Fibroblast of lung (primary cell): ENCODE measurements at regions not wholly inside any gene's neighbourhood (a gene's known extent, or its start where the extent isn't known, plus 50 kb on each side); places are given as distances from the start of the nearest gene placed in this dataset.

ENCODE experiments used
- DNase-seq, 2 donors: peaks; one replicate each; pipeline versions ENCODE4 v3.0.0 to v3.0.0-alpha.2; 2010; ENCODE audit warnings: low read depth in 2 of 2
- H2AFZ ChIP-seq: 2 replicates; pipeline ENCODE4 v1.5.1; 2012; ENCODE audit warnings: low read length, control low read depth, inconsistent platforms
- H3K27ac ChIP-seq: 2 replicates; pipeline ENCODE4 v1.5.1; 2011; ENCODE audit warnings: low read length, control low read depth; ENCODE audit not compliant: insufficient read depth
- H3K27me3 ChIP-seq: 2 replicates; pipeline ENCODE4 v1.5.1; 2011; ENCODE audit warnings: mild to moderate bottlenecking, low read length; ENCODE audit not compliant: control insufficient read depth, insufficient read depth
- H3K36me3 ChIP-seq: 2 replicates; pipeline ENCODE4 v1.5.1; 2011; ENCODE audit warnings: low read length; ENCODE audit not compliant: control insufficient read depth, insufficient read depth
- H3K4me1 ChIP-seq: 2 replicates; pipeline ENCODE4 v1.5.1; 2011; ENCODE audit warnings: low read length; ENCODE audit not compliant: control insufficient read depth, insufficient read depth; ENCODE audit errors: extremely low read depth
- H3K4me2 ChIP-seq: 2 replicates; pipeline ENCODE4 v1.5.1; 2011; ENCODE audit warnings: low read length, control low read depth; ENCODE audit not compliant: insufficient read depth; ENCODE audit errors: extremely low read depth
- H3K4me3 ChIP-seq, 4 experiments: fragments of 200-600 bp in 1 of 4; sonication (generic) in 1 of 4; replicated peaks in 1 of 4; 2 replicates each; pipeline ENCODE4 v1.5.1; 2011 to 2016; ENCODE audit warnings: low read length in 4 of 4, low read depth in 3 of 4, mild to moderate bottlenecking in 3 of 4, control low read depth in 2 of 4, inconsistent platforms in 1 of 4, mixed read lengths in 1 of 4; ENCODE audit not compliant: insufficient read depth in 1 of 4; ENCODE audit errors: control extremely low read depth in 1 of 4
- H3K79me2 ChIP-seq: 2 replicates; pipeline ENCODE4 v1.5.1; 2012; ENCODE audit warnings: mild to moderate bottlenecking, low read length, inconsistent platforms; ENCODE audit not compliant: control insufficient read depth, insufficient read depth
- H3K9ac ChIP-seq: 2 replicates; pipeline ENCODE4 v1.5.1; 2011; ENCODE audit warnings: mild to moderate bottlenecking, low read length, control low read depth; ENCODE audit not compliant: insufficient read depth
- H3K9me3 ChIP-seq: 2 replicates; pipeline ENCODE4 v1.5.1; 2012; ENCODE audit warnings: low read depth, low read length; ENCODE audit not compliant: control insufficient read depth, insufficient read depth
- H4K20me1 ChIP-seq: 2 replicates; pipeline ENCODE4 v1.5.1; 2011; ENCODE audit warnings: low read length; ENCODE audit not compliant: control insufficient read depth, insufficient read depth; ENCODE audit errors: extremely low read depth
- CTCF ChIP-seq, 2 donors: IDR thresholded peaks in 1 of 2; conservative IDR thresholded peaks in 1 of 2; 1 replicate in 1 of 2; 2 replicates in 1 of 2; pipeline ENCODE4 v1.5.1; 2011 to 2012; ENCODE audit warnings: low read length in 2 of 2, control low read depth in 1 of 2, inconsistent platforms in 1 of 2, low read depth in 1 of 2, mild to moderate bottlenecking in 1 of 2
- EZH2 ChIP-seq: IDR thresholded peaks from 2 replicates; pipeline ENCODE4 v1.5.1; 2012; ENCODE audit warnings: low read length, control low read depth, mild to moderate bottlenecking; ENCODE audit errors: missing control alignments

DNA sequence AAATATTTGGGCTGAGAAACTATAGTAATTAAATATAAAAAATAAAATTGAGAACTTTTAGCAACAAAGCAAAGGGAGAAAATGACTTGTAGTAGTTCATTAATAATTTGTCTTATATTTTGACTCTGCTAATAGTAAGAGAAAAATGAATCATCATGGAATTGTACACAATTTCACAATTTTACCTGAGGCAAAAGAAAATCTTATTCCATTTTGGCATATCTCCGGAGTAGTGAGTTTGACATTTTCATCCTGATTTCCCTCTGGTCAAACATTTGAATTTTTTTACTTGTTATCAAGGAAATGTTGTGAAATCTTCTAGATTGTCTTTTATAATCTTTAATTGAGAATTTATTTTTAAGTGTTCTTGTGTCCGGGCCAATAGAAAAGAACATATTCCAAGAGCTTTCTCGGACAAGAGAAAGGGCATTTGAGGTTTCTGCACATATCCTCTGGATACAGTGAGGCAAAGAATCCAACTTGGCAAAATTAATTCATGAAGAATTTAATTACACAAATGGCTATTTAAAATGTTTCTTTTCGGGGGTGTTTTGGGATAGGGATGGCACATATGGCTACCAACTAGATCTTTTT lies 89.3 kb upstream of the IGSF10 start:
- Histone ChIP-seq H3K9ac (no peak overlapping the region), H3K4me3 (no peak overlapping the region), H3K4me1 (no peaks in the 10 kb centered on the region), H3K9me3 (no peaks in the 10 kb centered on the region), H4K20me1 (no peaks in the 10 kb centered on the region), H2AFZ (no peak overlapping the region), H3K27me3 (no peaks in the 10 kb centered on the region), H3K4me2 (no peak overlapping the region), H3K36me3 (no peaks in the 10 kb centered on the region), H3K79me2 (no peaks in the 10 kb centered on the region), H3K27ac (no peak overlapping the region)
- DNase-seq: no peak
- no peak for TF ChIP-seq CTCF (conservative IDR thresholded peaks at IDR 0.05 in 1 of 2, IDR thresholded peaks at IDR 0.05 in 1 of 2; ENCODE audit: low read depth in 1 of 2, low read length in 2 of 2)
- no peak for TF ChIP-seq EZH2

DNA sequence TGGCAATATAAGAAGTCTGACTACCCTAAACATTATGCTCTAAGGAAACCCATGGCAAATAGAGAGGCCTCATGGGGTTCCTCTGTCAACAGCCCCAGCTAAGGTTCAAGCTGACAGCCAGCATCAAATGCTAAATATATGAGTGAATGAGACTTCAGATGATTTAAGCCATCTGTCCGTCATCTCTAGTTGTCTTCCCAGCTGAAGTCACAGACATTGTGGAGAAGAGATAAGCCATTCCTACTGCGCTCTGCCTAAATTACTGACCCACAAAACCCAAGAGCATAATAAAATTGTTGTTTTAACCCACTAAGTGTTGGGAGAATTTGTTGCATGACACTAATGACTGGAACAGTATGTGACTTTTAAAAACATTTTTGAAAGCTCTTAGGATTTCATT lies 87.3 kb upstream of the IGSF10 start:
- H3K36me3 ChIP-seq: no peaks in the 10 kb centered on the region
- H3K4me2 ChIP-seq: no peak overlapping the region
- H3K4me1 ChIP-seq: no peaks in the 10 kb centered on the region
- no peaks in the 10 kb centered on the region for H3K79me2 ChIP-seq
- H3K9me3 ChIP-seq: no peaks in the 10 kb centered on the region
- no peak overlapping the region for H3K4me3 ChIP-seq
- no peak overlapping the region for H2AFZ ChIP-seq
- no peaks in the 10 kb centered on the region for H4K20me1 ChIP-seq
- H3K9ac ChIP-seq: no peak overlapping the region
- TF ChIP-seq CTCF (conservative IDR thresholded peaks at IDR 0.05 in 1 of 2, IDR thresholded peaks at IDR 0.05 in 1 of 2; ENCODE audit: low read depth in 1 of 2, low read length in 2 of 2): no peak
- H3K27me3 ChIP-seq: no peaks in the 10 kb centered on the region
- DNase-seq: no peak
- no peak overlapping the region for H3K27ac ChIP-seq

DNA sequence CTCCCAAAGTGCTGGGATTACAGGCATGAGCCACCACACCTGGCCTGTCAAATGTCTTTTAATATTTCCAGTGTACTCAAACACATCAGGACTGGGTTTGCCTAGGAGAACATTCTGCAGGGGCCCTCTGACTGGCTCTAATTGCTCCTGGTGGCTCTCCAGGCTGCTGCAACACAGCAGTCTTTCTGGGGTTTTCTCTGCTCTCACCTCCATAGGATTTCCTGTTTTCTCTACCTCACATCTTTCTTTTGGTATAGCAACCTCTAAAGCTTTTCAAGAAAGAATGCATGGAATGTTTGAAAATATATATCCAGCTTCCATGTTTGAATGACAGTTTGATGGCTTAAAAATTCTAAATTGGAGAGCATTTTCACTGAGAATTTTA lies 83.3 kb upstream of the IGSF10 start:
- Histone ChIP-seq H3K36me3 (no peaks in the 10 kb centered on the region), H3K4me2 (no peak overlapping the region), H4K20me1 (no peaks in the 10 kb centered on the region), H3K9me3 (no peaks in the 10 kb centered on the region), H3K27ac (no peak overlapping the region), H3K9ac (no peak overlapping the region), H3K79me2 (no peaks in the 10 kb centered on the region), H3K4me3 (no peak overlapping the region), H2AFZ (no peak overlapping the region), H3K27me3 (no peaks in the 10 kb centered on the region), H3K4me1 (no peaks in the 10 kb centered on the region)
- no peak for DNase-seq
- TF ChIP-seq CTCF (conservative IDR thresholded peaks at IDR 0.05 in 1 of 2, IDR thresholded peaks at IDR 0.05 in 1 of 2; ENCODE audit: low read depth in 1 of 2, low read length in 2 of 2) (no peak), EZH2 (no peak)
